Thymus (tissue), 11 donors: ENCODE measurements at regions not wholly inside any gene's neighbourhood (a gene's known extent, or its start where the extent isn't known, plus 50 kb on each side); places are given as distances from the start of the nearest gene placed in this dataset.

Source experiments
- DNase-seq, 9 donors: peaks; one replicate each; pipeline ENCODE4 v3.0.0-alpha.2; 2013; ENCODE audit warnings: low spot score in 9 of 9, low read depth in 6 of 9, missing footprints in 1 of 9
- H3K27ac ChIP-seq, 2 donors: one replicate each; pipeline ENCODE4 v1.5.1; 2013; ENCODE audit warnings: control low read depth in 1 of 2, low read depth in 1 of 2, low read length in 1 of 2, mild to moderate bottlenecking in 1 of 2, moderate library complexity in 1 of 2
- H3K27me3 ChIP-seq, 2 donors: one replicate each; pipeline ENCODE4 v1.5.1; 2013; ENCODE audit warnings: low read length in 1 of 2; ENCODE audit not compliant: control insufficient read depth in 2 of 2, insufficient read depth in 1 of 2
- H3K36me3 ChIP-seq, 2 donors: one replicate each; pipeline ENCODE4 v1.5.1; 2013; ENCODE audit warnings: low read length in 1 of 2, mild to moderate bottlenecking in 1 of 2, moderate library complexity in 1 of 2; ENCODE audit not compliant: control insufficient read depth in 2 of 2, insufficient read depth in 2 of 2
- H3K4me1 ChIP-seq, 2 donors: one replicate each; pipeline ENCODE4 v1.5.1; 2013; ENCODE audit warnings: low read length in 2 of 2; ENCODE audit not compliant: control insufficient read depth in 2 of 2, insufficient read depth in 2 of 2
- H3K4me3 ChIP-seq, 2 donors: one replicate each; pipeline ENCODE4 v1.5.1; 2013; ENCODE audit warnings: low read length in 2 of 2, control low read depth in 1 of 2, mild to moderate bottlenecking in 1 of 2
- H3K9me3 ChIP-seq, 2 donors: one replicate each; pipeline ENCODE4 v1.5.1; 2013; ENCODE audit warnings: low read length in 1 of 2, mild to moderate bottlenecking in 1 of 2; ENCODE audit not compliant: control insufficient read depth in 2 of 2, insufficient read depth in 1 of 2
- WGBS: extraction: QIAGEN DNeasy Blood & Tissue Kit; methylation state at CpG from one replicate; pipeline ENCODE4 v1.1.7; 2013; 5-methylcytosine and 5-hydroxymethylcytosine counted together
- donor health status: healthy.

DNA sequence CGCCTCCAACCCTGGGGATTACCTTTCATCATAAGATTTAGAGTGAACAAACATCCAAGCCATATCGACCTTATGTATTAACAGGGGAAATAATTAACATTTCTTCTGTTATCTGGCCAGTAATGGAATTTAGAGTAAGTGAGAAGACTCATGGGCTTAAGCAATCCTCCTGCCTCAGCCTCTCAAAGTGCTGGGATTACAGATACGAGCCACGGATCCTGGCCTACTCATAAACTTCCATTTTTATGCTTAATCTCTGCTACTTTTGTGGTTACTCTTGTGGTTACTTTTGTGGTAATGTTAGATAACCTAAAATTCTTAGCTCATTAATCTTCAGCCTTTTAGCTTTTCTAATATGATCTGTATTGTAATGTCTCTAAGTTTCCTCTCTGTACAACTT is 159.3 kb upstream of the SLC8A1 start:
- DNase-seq: no peak

DNA sequence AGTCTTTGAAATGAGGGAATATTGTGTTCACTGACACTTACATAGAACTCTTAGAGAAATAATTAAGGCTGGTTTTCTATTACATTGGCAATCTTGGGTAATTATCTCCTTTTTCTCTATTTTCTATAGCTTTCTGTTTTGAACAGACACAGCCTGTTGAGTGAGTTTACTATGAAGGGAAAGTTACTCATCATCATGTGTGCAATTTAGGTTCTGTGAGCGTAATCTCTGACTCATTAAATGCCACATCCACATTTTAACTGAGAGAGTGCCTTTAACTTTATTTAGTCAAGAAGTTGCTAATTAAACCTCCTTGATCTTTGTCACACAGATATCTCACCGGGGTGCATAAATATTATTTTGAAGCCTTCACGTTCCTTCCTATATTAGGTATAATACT is 174.0 kb upstream of the SLC8A1 start:
- Histone ChIP-seq H3K27ac (no peak overlapping the region), H3K36me3 (no peaks in the 10 kb centered on the region), H3K27me3 (no peaks in the 10 kb centered on the region), H3K4me3 (no peak overlapping the region), H3K9me3 (no peaks in the 10 kb centered on the region), H3K4me1 (no peaks in the 10 kb centered on the region)
- WGBS: 97% methylated on average over 3 of the region's 3 CpGs
- DNase-seq: no peak

More for the DNA sequence above, 159.3 kb upstream of the SLC8A1 start:
- H3K36me3 ChIP-seq: no peaks in the 10 kb centered on the region
- no peaks in the 10 kb centered on the region for H3K4me1 ChIP-seq
- H3K27ac ChIP-seq: no peak overlapping the region
- H3K9me3 ChIP-seq: no peaks in the 10 kb centered on the region
- no peaks in the 10 kb centered on the region for H3K27me3 ChIP-seq
- WGBS: 94% methylated on average over 4 of the region's 4 CpGs
- no peak overlapping the region for H3K4me3 ChIP-seq

DNA sequence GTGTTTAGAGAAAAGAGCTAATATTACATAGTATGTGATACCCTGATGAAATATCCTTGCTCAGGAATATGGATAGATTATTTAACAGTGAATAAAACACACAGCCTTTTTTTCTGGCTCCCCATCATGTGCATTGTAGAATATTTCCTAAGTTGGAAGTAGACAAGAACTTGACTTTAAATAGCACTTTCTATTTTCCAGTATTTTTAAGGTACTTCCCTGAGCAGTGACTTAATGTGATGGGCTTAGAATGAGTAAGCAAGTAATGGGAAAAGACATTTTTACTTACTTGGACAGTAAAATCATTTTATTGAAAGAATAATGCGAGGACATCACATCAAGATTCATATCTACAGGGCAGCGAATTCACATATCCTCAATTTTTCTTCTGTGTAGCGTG is 176.7 kb upstream of the SLC8A1 start:
- H3K4me3 ChIP-seq: no peak overlapping the region
- H3K9me3 ChIP-seq: no peaks in the 10 kb centered on the region
- no peak for DNase-seq
- no peaks in the 10 kb centered on the region for H3K27me3 ChIP-seq
- no peaks in the 10 kb centered on the region for H3K4me1 ChIP-seq
- no peaks in the 10 kb centered on the region for H3K36me3 ChIP-seq
- no peak overlapping the region for H3K27ac ChIP-seq
- 65% methylated on average over 3 of the region's 3 CpGs for WGBS

DNA sequence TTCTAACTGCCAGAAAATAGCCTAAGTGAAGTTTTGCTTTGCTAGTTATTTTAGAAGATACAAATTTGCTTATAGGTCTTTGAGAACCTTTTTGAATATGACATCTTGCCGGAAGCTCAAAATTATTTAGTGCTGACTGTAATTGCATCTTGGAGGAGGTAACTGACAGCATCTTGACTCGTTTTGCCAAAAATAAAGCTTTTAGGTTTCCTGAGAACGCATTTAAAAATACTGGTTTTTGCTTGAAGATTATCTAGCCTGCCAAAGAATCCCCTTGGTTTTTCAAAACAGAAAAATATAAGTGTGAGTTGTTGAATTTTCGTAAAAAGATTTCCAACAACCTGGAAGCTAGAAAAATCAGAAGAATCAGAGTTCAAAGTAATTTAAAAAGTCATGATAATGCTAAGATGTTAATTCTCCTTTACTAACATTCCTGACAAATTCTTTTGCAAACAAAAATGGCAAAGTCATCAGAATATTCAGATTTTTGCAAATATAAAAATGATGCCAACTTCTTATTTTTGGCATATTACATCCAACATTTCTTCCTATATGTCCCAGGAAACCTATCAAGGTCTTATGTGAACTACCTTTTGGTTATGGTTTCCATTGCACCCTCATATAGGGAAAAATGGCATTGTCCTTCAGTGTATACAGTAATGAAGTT is 178.0 kb upstream of the SLC8A1 start:
- DNase-seq: no peak
- Histone ChIP-seq H3K4me1 (no peaks in the 10 kb centered on the region), H3K9me3 (no peaks in the 10 kb centered on the region), H3K4me3 (no peak overlapping the region), H3K36me3 (no peaks in the 10 kb centered on the region), H3K27me3 (no peaks in the 10 kb centered on the region), H3K27ac (no peak overlapping the region)
- 95% methylated on average over 4 of the region's 4 CpGs for WGBS

DNA sequence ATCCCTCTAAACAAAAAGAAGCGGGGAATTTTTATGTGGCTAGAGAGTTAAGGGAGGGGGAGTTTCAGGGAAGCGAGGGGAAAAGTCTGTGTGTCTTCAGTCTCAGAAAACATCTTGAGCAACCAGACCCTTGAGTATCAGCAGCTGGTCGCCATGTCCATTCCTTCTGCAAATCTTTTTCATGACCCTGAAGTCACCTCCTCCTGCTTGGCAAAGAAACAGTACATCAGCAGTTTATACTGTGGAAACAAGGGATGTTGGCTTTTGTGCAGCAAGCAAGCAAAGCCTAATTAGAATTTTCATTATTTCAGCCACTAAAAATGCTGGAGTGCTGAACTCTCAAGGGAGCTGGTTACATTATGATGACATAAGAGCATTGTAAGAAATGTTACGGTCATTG is 187.4 kb upstream of the SLC8A1 start:
- 97% methylated on average over 4 of the region's 4 CpGs for WGBS
- no peak overlapping the region for H3K27ac ChIP-seq
- no peak overlapping the region for H3K4me3 ChIP-seq
- H3K4me1 ChIP-seq: no peaks in the 10 kb centered on the region
- DNase-seq: no peak
- no peaks in the 10 kb centered on the region for H3K27me3 ChIP-seq
- no peaks in the 10 kb centered on the region for H3K36me3 ChIP-seq
- H3K9me3 ChIP-seq: no peaks in the 10 kb centered on the region

DNA sequence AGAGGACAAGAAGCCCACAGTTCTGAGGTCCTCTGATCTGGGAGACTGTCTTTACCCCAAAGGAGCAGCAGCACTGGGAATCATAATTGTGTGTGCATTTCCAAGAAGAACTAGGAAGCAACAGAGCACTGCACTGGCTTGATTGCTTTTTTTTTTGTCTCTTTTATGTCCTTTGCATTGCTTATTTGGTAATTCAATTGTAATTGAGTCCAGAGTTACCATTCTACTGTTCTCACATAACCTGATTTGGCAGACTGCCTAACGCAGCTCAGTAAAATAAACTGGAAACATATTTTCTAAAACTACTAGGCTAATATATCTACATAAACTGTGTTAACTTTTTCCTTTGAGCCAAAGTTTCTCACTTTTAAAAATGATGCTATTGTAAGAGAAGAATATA is 190.3 kb upstream of the SLC8A1 start:
- H3K27ac ChIP-seq: no peak overlapping the region
- H3K36me3 ChIP-seq: no peaks in the 10 kb centered on the region
- WGBS: 93% methylated on average over 1 of the region's 1 CpG
- H3K4me3 ChIP-seq: no peak overlapping the region
- no peaks in the 10 kb centered on the region for H3K9me3 ChIP-seq
- DNase-seq: no peak
- H3K27me3 ChIP-seq: no peaks in the 10 kb centered on the region
- H3K4me1 ChIP-seq: no peaks in the 10 kb centered on the region

DNA sequence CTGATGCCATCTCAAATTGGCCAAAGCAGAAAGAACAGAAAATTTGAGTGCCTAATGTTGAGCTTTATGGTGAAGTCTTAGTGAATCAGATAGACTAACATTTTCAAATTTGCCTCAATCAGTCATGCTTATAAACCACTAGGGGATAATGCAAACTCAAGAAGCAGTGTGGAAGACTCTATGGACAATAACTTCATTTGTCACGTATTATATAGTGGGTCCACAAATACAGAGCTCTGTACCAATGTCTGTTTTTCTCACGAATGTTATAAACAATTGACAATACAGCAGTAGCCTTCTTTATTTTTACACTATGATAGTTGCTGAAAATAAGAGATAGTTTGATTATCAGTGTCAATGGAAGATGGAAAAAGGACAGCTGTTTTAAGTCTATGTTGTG is 190.8 kb upstream of the SLC8A1 start:
- Histone ChIP-seq H3K9me3 (no peaks in the 10 kb centered on the region), H3K4me3 (no peak overlapping the region), H3K27me3 (no peaks in the 10 kb centered on the region), H3K36me3 (no peaks in the 10 kb centered on the region), H3K4me1 (no peaks in the 10 kb centered on the region), H3K27ac (no peak overlapping the region)
- DNase-seq: no peak
- 96% methylated on average over 2 of the region's 2 CpGs for WGBS

DNA sequence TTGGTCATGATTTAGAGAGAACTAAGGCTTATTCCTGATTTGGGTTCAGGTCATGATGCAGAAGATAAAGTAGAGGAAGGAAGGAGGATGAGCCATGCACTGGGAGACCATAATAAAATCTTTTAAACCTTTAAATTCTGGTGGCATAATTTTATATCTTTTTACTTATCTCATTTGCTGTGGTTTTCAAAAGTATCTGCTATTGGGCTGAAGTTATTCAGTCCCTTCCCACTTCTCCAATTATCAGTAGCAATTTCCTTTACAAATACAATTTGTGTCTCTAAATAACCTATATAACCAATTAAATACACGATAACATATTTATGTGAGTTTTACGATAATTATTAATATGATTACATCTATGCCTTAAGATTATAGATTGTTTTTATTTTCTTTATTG is 194.8 kb upstream of the SLC8A1 start:
- DNase-seq: no peak
- Histone ChIP-seq H3K27me3 (no peaks in the 10 kb centered on the region), H3K27ac (no peak overlapping the region), H3K36me3 (no peaks in the 10 kb centered on the region), H3K4me1 (no peaks in the 10 kb centered on the region), H3K4me3 (no peak overlapping the region), H3K9me3 (no peaks in the 10 kb centered on the region)
- 97% methylated on average over 2 of the region's 2 CpGs for WGBS

DNA sequence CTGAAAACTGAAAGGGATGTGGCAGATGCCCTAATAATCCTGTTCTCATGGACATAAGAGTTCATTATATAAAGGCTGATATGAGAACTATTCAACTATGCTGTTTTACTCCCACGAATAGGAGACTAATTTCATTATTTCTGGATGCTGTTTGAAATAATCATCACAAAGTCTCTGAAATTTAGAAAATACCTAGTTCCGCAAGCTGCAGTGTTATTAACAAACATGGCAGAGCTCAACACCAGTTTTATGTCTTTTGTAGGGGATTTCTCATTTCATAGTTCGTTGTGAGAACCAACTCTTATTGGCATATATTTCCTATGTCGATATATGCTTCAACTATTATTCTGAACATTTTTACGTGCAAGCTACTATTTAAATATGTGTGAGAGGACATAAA is 200.3 kb upstream of the SLC8A1 start:
- WGBS: 97% methylated on average over 5 of the region's 5 CpGs
- no peaks in the 10 kb centered on the region for H3K9me3 ChIP-seq
- H3K27me3 ChIP-seq: no peaks in the 10 kb centered on the region
- H3K27ac ChIP-seq: no peak overlapping the region
- H3K4me1 ChIP-seq: no peaks in the 10 kb centered on the region
- no peak overlapping the region for H3K4me3 ChIP-seq
- no peaks in the 10 kb centered on the region for H3K36me3 ChIP-seq
- no peak for DNase-seq

DNA sequence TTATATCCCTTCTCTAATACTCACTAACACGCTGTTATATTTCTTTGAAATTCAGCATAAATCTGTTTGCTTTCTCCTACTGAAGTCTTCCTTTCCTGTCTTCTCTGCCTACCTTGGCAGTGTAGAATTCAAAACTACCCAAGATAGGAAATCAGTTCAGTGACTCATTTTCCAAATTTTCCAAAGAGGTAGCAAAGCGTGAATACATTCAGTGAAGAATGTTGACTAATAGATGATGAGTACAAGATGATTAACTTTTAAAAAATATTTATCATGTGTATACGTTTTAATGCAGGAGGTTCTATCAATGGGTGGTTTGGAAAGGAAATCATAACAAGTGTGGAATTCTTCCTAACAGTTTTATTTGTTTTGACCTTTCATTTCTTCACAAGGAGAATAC is 201.9 kb upstream of the SLC8A1 start:
- Histone ChIP-seq H3K9me3 (no peaks in the 10 kb centered on the region), H3K4me3 (no peak overlapping the region), H3K27ac (no peak overlapping the region), H3K36me3 (no peaks in the 10 kb centered on the region), H3K27me3 (no peaks in the 10 kb centered on the region), H3K4me1 (no peaks in the 10 kb centered on the region)
- 96% methylated on average over 3 of the region's 3 CpGs for whole genome bisulfite sequencing
- no peak for DNase-seq
